HG03571 (cell line): ENCODE measurements at regions not wholly inside any gene's neighbourhood (a gene's known extent, or its start where the extent isn't known, plus 50 kb on each side); places are given as distances from the start of the nearest gene placed in this dataset.
"Not testable (repeated sequence)": the region's sequence is repeated elsewhere in the genome, so short reads cannot be mapped to it uniquely, and the experiment has no call there.

Experiments used
- ATAC-seq: cut with Tn5 transposase; IDR thresholded peaks from one replicate; pipeline ENCODE4 v1.9.1; 2021; ENCODE audit not compliant: unreplicated experiment

DNA sequence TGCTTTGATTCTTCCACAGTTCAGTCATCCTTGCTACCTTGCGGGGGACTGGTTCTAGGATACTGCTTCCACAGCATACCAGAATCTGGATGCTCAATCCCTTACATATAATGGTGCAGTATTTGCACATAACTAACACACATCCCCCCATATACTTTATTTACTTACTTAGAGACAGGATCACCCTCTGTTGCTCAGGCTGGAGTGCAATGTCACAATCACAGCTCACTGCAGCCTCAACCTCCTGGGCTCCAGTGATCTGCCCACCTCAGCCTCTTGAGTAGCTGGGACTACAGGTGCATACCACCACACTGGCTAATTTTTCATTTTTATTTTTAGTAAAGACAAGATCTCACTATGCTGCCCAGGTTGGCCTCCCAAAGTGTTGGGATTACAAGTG lies 112.2 kb downstream of the GOSR1 start:
- no peak for ATAC-seq

DNA sequence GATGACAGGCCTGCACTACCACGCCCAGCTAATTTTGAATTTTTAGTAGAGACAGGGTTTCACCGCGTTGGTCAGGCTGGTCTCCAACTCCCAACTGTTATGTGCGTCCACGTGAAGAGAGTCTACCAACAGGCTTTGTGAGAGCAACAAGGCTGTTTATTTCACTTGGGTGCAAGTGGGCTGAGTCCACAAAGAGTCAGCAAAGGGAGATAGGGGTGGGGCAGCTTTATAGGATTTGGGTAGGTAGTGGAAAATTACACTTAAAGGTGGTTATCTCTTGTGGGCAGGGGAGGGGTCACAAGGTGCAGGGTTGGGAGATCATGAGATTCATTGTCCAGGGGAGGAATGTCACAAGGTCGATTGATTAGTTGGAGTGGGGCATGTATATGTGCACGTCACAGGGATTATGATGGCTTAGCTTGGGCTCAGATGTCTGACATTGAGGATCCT lies 111.6 kb downstream of the GOSR1 start:
- no peak for ATAC-seq

DNA sequence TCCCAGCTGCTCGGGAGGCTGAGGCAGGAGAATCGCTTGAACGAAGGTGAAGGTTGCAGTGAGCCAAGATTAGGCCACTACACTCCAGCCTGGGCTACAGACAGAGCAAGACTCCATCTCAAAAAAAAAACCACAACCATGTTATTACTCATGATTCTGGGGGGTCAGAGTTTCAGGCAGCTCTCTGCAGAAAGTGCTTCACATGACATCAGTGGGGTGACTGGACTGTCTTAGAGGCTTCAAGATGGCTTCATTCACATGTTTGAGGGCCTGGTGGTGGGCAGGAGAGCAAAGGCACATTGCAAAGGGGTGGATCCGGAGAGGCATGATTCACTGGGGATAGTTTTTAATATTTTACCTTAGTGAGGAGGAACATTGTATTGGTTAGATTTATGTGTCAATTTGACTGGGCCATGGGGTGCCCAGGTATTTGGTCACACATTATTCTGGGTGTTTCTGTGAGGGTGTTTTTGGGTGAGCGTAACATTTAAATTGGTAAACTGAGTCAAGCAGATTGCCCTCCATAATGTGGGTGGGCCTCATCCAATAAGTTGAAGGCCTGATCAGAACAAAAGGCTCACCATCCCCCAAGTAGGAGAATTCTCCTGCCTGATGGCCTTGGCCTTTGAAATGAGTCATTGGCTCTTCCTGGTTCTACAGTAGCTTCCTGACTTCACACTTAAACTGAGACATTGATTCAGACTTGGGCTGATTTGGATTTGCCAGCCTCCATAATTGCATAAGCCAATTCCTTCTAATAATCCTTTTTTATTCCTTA lies 109.8 kb downstream of the GOSR1 start:
- ATAC-seq, result no peak

DNA sequence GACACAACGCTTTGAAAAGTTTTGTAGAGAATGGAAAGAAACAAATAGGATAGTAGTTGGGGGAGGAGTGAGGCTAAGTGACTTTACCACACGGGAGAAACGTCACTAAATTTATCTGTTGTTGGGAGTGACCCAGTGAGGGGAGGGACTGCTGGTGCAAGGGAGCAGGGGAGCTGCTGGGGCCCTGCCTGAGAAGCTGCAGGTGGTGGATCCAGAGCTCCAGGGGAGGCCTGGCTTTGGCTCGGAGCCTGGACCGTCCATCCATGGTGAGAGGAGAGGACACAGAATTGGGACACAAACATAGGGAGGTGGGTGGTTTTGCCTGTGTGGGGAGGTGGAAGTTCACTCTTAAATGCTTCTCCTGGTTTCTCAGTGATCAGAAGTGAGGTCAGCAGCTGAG lies 107.6 kb downstream of the GOSR1 start:
- ATAC-seq, result no peak

DNA sequence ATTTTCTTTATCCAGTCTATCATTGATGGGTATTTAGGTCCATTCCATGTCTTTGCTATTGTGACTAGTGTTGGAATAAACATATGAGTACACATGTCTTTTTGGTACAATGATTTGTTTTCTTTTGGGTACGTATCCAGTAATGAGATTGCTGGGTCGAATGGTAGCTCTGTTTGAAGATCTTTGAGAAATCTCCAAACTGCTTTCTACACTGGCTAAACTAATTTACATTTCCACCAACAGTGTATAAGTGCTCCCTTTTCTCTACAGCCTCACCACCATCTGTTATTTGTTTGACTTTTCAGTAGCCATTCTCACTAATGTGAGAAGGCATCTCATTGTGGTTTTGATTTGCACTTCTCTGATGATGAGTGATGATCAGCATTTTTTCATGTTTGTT lies 103.7 kb downstream of the GOSR1 start:
- ATAC-seq, result no peak

DNA sequence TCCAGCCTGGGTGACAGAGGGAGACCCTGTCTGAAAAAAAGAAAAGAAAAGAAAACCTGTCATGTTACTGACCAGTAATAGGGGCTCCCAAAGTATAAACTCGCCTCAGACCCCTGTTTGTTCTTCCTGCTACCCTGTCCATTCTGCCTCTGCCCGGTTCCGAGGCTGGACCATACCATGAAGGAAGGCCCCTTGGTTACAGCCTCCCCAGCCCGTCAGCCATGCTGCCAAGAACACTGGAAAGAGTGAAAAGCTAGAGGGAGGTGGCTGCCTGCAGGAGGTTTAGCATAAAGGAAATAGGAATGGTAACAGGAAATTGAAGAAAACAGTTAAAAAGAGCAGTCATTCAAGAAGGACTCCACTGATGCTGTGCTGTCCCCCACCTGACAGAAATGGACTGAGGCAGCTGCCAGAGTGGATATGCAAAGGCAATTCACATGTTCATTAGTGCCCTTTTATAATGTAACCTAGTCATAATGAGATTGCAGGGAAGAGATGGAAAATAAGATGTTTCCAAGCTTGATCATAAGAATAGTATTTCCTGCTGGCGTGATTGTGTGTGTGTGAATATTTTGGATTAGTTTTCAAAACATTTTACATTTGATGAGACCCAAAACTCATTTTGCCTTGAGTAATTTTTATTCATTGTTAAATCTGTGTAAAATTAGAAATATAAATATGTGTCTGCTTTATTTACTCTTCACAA lies 102.6 kb downstream of the GOSR1 start:
- no peak for ATAC-seq

DNA sequence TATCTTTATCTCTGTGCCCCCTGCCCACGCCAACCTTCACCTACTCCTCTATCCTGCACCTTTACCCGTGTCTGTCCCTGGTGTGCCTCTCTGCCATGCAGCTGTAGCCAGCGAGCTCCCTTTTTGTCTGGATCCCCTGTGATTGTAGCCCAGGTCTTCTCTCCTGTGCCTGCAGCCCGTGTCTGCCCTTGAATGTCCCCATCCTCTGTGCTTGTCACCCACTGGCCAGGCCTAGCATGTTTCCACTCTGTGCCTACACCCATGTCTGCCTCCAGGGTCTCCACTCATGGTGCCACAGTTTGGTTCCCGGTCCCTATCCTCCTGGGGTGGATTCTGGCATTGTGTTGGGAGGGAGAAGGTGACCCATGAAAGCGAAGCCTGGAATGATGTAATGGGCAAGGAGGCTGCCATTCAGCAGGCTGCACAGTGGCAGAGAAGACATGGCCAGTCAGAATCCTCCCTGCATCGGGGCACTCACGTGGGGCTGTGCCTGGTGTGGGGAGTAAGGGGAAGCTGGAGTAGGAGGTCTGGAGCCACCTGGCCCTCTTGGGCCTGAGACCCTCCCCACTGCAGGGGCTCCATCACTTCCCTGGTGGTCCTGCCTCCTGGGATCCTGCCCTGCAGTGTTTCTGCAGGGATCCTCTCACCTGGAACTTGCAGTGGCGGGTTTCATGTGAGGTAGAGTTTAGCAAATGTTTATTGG lies 101.0 kb downstream of the GOSR1 start:
- not testable (repeated sequence) for ATAC-seq
